HepG2 (cell line): ENCODE measurements at regions not wholly inside any gene's neighbourhood (a gene's known extent, or its start where the extent isn't known, plus 50 kb on each side); places are given as distances from the start of the nearest gene placed in this dataset.

ENCODE experiments used
- ARHGAP35 ChIP-seq: sonication (generic); formaldehyde crosslinking; IDR thresholded peaks from 2 replicates; pipeline ENCODE4 v1.9.0; 2022; ENCODE audit warnings: mild to moderate bottlenecking, inconsistent platforms, moderate library complexity, missing genetic modification reagents, borderline replicate concordance
- CCDC6 ChIP-seq: sonication (generic); formaldehyde crosslinking; IDR thresholded peaks from 2 replicates; pipeline ENCODE4 v1.8.1; 2022; ENCODE audit warnings: mild to moderate bottlenecking, missing genetic modification reagents, moderate library complexity
- HNRNPUL1 ChIP-seq: fragments of 200-400 bp; formaldehyde crosslinking; IDR thresholded peaks from 2 replicates; pipeline ENCODE4 v1.6.1; 2017; ENCODE audit warnings: low read depth, mild to moderate bottlenecking, low read length, moderate library complexity
- KDM4B ChIP-seq: sonication (generic); formaldehyde crosslinking; IDR thresholded peaks from 2 replicates; pipeline ENCODE4 v1.4.0; 2020; ENCODE audit warnings: missing genetic modification reagents
- PAWR ChIP-seq: sonication (generic); formaldehyde crosslinking; IDR thresholded peaks from 2 replicates; pipeline ENCODE4 v1.4.0; 2020; ENCODE audit warnings: missing genetic modification reagents, mild to moderate bottlenecking, borderline replicate concordance
- RXRB ChIP-seq: IDR thresholded peaks from 2 replicates; pipeline ENCODE4 v1.6.1; 2016; ENCODE audit warnings: borderline replicate concordance, missing genetic modification reagents, missing compliant biosample characterization
- TBL1XR1 ChIP-seq: fragments of 150-350 bp; IDR thresholded peaks from 2 replicates; pipeline ENCODE4 v1.6.1; 2014; ENCODE audit warnings: borderline replicate concordance, low read length; ENCODE audit not compliant: partially characterized antibody
- TERF1 ChIP-seq: sonication (generic); formaldehyde crosslinking; IDR thresholded peaks from 2 replicates; pipeline ENCODE4 v1.8.0; 2022; ENCODE audit warnings: mild to moderate bottlenecking, missing genetic modification reagents, moderate library complexity
- TFDP1 ChIP-seq: IDR thresholded peaks from 2 replicates; pipeline ENCODE4 v1.6.1; 2016; ENCODE audit warnings: missing compliant biosample characterization, missing genetic modification reagents, borderline replicate concordance
- TOPORS ChIP-seq: sonication (generic); formaldehyde crosslinking; IDR thresholded peaks from 2 replicates; pipeline ENCODE4 v1.8.0; 2023; ENCODE audit warnings: mild to moderate bottlenecking, missing genetic modification reagents
- ZBTB3 ChIP-seq: sonication (generic); formaldehyde crosslinking; IDR thresholded peaks from 2 replicates; pipeline ENCODE4 v1.4.0; 2020; ENCODE audit warnings: low read depth, mild to moderate bottlenecking, moderate library complexity, missing genetic modification reagents, borderline replicate concordance
- ZFP1 ChIP-seq: IDR thresholded peaks from 2 replicates; pipeline ENCODE4 v1.6.1; 2016
- ZFP62 ChIP-seq: sonication (generic); formaldehyde crosslinking; IDR thresholded peaks from 2 replicates; pipeline ENCODE4 v1.4.0; 2020; ENCODE audit warnings: missing genetic modification reagents
- ZMYM2 ChIP-seq: sonication (generic); formaldehyde crosslinking; IDR thresholded peaks from 2 replicates; pipeline ENCODE4 v1.8.0; 2022; ENCODE audit warnings: mild to moderate bottlenecking, missing genetic modification reagents
- ZNF136 ChIP-seq: sonication (generic); formaldehyde crosslinking; IDR thresholded peaks from 2 replicates; pipeline ENCODE4 v1.8.1; 2022; ENCODE audit warnings: low read depth, mild to moderate bottlenecking, moderate library complexity, missing genetic modification reagents
- ZNF20 ChIP-seq: sonication (generic); formaldehyde crosslinking; IDR thresholded peaks from 2 replicates; pipeline ENCODE4 v1.4.0; 2020; ENCODE audit warnings: mild to moderate bottlenecking, moderate library complexity, missing genetic modification reagents
- ZNF253 ChIP-seq: sonication (generic); formaldehyde crosslinking; IDR thresholded peaks from 2 replicates; pipeline ENCODE4 v1.8.0; 2022; ENCODE audit warnings: mild to moderate bottlenecking, missing genetic modification reagents, borderline replicate concordance
- ZNF326 ChIP-seq: sonication (generic); formaldehyde crosslinking; IDR thresholded peaks from 2 replicates; pipeline ENCODE4 v1.4.0; 2020; ENCODE audit warnings: missing genetic modification reagents, borderline replicate concordance
- ZNF431 ChIP-seq: sonication (generic); formaldehyde crosslinking; IDR thresholded peaks from 2 replicates; pipeline ENCODE4 v1.9.0; 2022; ENCODE audit warnings: missing genetic modification reagents, low read depth, mild to moderate bottlenecking, borderline replicate concordance
- ZNF530 ChIP-seq: sonication (generic); formaldehyde crosslinking; IDR thresholded peaks from 2 replicates; pipeline ENCODE4 v1.5.0; 2020; ENCODE audit warnings: low read depth, mild to moderate bottlenecking, missing genetic modification reagents
- ZNF572 ChIP-seq: sonication (generic); formaldehyde crosslinking; IDR thresholded peaks from 2 replicates; pipeline ENCODE4 v1.5.1; 2020; ENCODE audit warnings: mild to moderate bottlenecking, missing genetic modification reagents
- ZNF605 ChIP-seq: sonication (generic); formaldehyde crosslinking; IDR thresholded peaks from 2 replicates; pipeline ENCODE4 v1.8.0; 2022; ENCODE audit warnings: mild to moderate bottlenecking, missing genetic modification reagents
- TF ChIP-seq, protein P1 (sequence below): sonication (generic); formaldehyde crosslinking; IDR thresholded peaks from 2 replicates; pipeline ENCODE4 v1.5.0; 2020; ENCODE audit warnings: missing genetic modification reagents
- TF ChIP-seq, protein P2 (sequence below): sonication (generic); formaldehyde crosslinking; IDR thresholded peaks from 2 replicates; pipeline ENCODE4 v1.5.1; 2020; ENCODE audit warnings: mild to moderate bottlenecking, missing genetic modification reagents, moderate library complexity
- TF ChIP-seq, protein P3 (sequence below): sonication (generic); formaldehyde crosslinking; IDR thresholded peaks from 2 replicates; pipeline ENCODE4 v1.4.0; 2020; ENCODE audit warnings: mild to moderate bottlenecking, missing genetic modification reagents

- TF ChIP-seq KDM4B: no peak
- TF ChIP-seq ZNF20 (CRISPR knock-in tag): no peak
- peak; percentile 46; the same call in 1 of the 2 replicates for TF ChIP-seq RXRB
- no peak for TF ChIP-seq HNRNPUL1
- TF ChIP-seq ZNF530 (CRISPR knock-in tag): no peak
- no peak for TF ChIP-seq CCDC6 (CRISPR knock-in tag)
- TF ChIP-seq, protein P1, sequence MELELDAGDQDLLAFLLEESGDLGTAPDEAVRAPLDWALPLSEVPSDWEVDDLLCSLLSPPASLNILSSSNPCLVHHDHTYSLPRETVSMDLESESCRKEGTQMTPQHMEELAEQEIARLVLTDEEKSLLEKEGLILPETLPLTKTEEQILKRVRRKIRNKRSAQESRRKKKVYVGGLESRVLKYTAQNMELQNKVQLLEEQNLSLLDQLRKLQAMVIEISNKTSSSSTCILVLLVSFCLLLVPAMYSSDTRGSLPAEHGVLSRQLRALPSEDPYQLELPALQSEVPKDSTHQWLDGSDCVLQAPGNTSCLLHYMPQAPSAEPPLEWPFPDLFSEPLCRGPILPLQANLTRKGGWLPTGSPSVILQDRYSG: no peak
- no peak for TF ChIP-seq ZNF572 (CRISPR knock-in tag)
- TF ChIP-seq ZNF431 (CRISPR knock-in tag): no peak
- TF ChIP-seq TERF1: no peak
- no peak for TF ChIP-seq PAWR (CRISPR knock-in tag)
- no peak for TF ChIP-seq TOPORS
- no peak for TF ChIP-seq ZFP62 (CRISPR knock-in tag)
- TF ChIP-seq ZNF253 (CRISPR knock-in tag): no peak
- no peak for TF ChIP-seq TBL1XR1
- TF ChIP-seq ZNF326 (CRISPR knock-in tag): no peak
- TF ChIP-seq ZNF605 (CRISPR knock-in tag): peak; percentile 40
- TF ChIP-seq ZNF136 (CRISPR knock-in tag): no peak
- TF ChIP-seq TFDP1: peak; percentile 40; the same call in 1 of the 2 replicates
- TF ChIP-seq, protein P2, sequence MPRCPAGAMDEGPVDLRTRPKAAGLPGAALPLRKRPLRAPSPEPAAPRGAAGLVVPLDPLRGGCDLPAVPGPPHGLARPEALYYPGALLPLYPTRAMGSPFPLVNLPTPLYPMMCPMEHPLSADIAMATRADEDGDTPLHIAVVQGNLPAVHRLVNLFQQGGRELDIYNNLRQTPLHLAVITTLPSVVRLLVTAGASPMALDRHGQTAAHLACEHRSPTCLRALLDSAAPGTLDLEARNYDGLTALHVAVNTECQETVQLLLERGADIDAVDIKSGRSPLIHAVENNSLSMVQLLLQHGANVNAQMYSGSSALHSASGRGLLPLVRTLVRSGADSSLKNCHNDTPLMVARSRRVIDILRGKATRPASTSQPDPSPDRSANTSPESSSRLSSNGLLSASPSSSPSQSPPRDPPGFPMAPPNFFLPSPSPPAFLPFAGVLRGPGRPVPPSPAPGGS (CRISPR knock-in tag): no peak
- no peak for TF ChIP-seq ZBTB3
- no peak for TF ChIP-seq ZMYM2 (CRISPR knock-in tag)
- TF ChIP-seq, protein P3, sequence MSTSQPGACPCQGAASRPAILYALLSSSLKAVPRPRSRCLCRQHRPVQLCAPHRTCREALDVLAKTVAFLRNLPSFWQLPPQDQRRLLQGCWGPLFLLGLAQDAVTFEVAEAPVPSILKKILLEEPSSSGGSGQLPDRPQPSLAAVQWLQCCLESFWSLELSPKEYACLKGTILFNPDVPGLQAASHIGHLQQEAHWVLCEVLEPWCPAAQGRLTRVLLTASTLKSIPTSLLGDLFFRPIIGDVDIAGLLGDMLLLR (CRISPR knock-in tag): no peak
- no peak for TF ChIP-seq ZFP1
- no peak for TF ChIP-seq ARHGAP35 (CRISPR knock-in tag)
Observed at GRCh38 chr2:111659361-111660333, 224.3 kb downstream of the ANAPC1 start (continued).
